Activated CD4-positive, alpha-beta T cell treated with anti-CD3 and anti-CD28 coated beads, Interleukin-2, amount 10 ng/mL, durations not matched to agents 24 days and 14 days (primary cell): ENCODE measurements at regions not wholly inside any gene's neighbourhood (a gene's known extent, or its start where the extent isn't known, plus 50 kb on each side); places are given as distances from the start of the nearest gene placed in this dataset.

Source experiments
- DNase-seq: peaks from one replicate; pipeline ENCODE4 v3.0.0; 2022
- H3K27ac Mint-ChIP-seq: one replicate; pipeline ENCODE4 v1.8.0; 2022; ENCODE audit warnings: mild to moderate bottlenecking, mixed read lengths
- H3K27me3 Mint-ChIP-seq: one replicate; pipeline ENCODE4 v1.8.0; 2022; ENCODE audit warnings: mixed read lengths
- H3K36me3 Mint-ChIP-seq: one replicate; pipeline ENCODE4 v1.8.0; 2022; ENCODE audit warnings: low read depth, mild to moderate bottlenecking, mixed read lengths
- H3K4me1 Mint-ChIP-seq: one replicate; pipeline ENCODE4 v1.8.0; 2021; ENCODE audit warnings: mixed read lengths
- H3K4me3 Mint-ChIP-seq: one replicate; pipeline ENCODE4 v1.8.0; 2022; ENCODE audit warnings: mild to moderate bottlenecking, moderate library complexity, mixed read lengths
- H3K9me3 Mint-ChIP-seq: one replicate; pipeline ENCODE4 v1.8.0; 2021; ENCODE audit warnings: mixed read lengths
- intact Hi-C: fragments of 100-400 bp; cut with micrococcal nuclease; formaldehyde crosslinking; loops from one replicate; pipeline ENCODE4 v1.15.1; 2023

DNA sequence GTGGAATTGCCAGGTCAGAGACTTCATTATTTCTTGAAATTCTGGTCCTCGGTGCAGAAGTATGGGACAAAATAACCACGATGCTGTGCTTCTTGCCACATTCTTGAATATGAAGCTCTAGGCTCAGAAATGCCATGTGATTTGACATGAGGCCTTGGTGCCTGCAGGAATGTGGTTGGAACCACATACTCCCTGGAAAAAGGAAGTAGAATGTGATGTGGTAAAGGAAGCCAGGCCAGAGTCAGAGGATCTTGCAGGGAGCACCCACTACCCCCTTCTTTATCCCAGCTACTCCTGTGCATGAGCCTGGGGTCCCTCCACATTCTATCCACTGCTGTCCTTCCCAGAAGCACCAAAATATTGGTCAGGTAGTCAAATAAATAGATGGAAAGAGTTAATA is 80.9 kb downstream of the FOXD1 start:
- Mint-ChIP-seq H3K27me3 (peaks cover 28% of the 10 kb centered on the region), H3K4me1 (no peaks in the 10 kb centered on the region), H3K9me3 (no peaks in the 10 kb centered on the region), H3K27ac (no peak overlapping the region), H3K36me3 (no peaks in the 10 kb centered on the region), H3K4me3 (no peak overlapping the region)
- intact Hi-C loops = no loop called here
- DNase-seq = no peak

DNA sequence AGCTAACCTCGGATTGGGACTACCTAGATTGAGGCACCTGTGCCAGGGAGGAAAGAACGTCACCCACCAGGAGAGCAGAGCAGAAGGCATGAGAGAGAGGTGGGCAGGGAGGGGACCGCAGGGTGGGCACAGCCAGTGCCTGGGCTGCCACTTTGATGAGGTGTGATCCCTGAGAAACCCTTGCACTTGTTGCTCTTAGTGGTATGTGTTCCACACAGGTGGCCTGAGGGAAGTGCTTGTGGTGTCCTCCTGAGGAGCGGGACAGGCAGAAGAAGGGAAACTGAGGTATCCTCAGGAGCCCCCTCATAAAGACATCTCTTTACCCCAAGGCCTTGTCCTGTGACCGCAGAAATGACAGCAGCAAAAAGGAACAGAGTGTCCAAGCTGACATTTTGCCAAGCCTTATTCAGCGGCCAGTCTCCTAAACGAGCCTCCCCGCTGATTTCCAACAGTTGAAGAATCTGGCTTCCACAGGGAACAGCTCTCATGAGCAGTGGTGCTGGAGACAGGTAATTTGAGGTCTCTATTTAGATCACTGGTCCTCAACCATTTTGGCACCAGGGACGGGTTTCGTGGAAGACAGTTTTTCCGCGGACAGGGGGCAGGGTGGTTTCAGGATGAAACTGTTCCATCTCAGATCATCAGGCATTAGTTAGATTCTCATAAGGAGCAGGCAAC is 82.4 kb downstream of the FOXD1 start:
- no peak for DNase-seq
- no peaks in the 10 kb centered on the region for H3K9me3 Mint-ChIP-seq
- peaks cover 28% of the 10 kb centered on the region for H3K27me3 Mint-ChIP-seq
- H3K4me3 Mint-ChIP-seq = no peak overlapping the region
- H3K36me3 Mint-ChIP-seq = no peaks in the 10 kb centered on the region
- H3K4me1 Mint-ChIP-seq = no peaks in the 10 kb centered on the region
- intact Hi-C loops = no loop called here
- H3K27ac Mint-ChIP-seq = no peak overlapping the region

DNA sequence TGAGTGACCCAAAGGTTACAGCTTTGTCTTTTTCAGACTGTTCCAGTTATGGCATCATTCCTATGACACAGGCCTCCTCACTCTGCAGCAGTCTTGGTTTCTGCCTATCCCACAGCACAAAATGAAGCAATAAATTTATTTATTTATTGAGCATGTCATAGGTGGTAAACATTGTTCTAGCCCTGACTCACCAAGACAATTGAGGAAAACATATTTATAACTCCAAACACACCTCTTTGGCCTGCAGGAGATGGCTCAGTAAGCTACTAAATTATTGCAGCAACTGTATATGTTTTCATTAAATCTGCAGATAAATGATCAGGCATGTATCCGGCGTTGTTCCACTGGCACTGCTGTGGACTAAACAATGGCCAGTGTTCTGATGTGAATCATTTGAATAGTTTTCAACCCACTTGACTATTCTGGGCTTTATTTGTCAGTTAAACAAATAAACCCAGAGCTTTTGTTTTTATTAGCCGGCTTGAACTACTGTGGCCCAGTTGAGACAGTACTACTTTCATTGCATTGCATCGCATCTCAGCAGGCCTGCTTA is 83.2 kb downstream of the FOXD1 start:
- Mint-ChIP-seq H3K9me3 (no peaks in the 10 kb centered on the region), H3K4me3 (no peak overlapping the region), H3K27ac (no peak overlapping the region), H3K4me1 (no peaks in the 10 kb centered on the region), H3K36me3 (no peaks in the 10 kb centered on the region), H3K27me3 (peaks cover 27% of the 10 kb centered on the region)
- no peak for DNase-seq
- intact Hi-C loops = no loop called here

DNA sequence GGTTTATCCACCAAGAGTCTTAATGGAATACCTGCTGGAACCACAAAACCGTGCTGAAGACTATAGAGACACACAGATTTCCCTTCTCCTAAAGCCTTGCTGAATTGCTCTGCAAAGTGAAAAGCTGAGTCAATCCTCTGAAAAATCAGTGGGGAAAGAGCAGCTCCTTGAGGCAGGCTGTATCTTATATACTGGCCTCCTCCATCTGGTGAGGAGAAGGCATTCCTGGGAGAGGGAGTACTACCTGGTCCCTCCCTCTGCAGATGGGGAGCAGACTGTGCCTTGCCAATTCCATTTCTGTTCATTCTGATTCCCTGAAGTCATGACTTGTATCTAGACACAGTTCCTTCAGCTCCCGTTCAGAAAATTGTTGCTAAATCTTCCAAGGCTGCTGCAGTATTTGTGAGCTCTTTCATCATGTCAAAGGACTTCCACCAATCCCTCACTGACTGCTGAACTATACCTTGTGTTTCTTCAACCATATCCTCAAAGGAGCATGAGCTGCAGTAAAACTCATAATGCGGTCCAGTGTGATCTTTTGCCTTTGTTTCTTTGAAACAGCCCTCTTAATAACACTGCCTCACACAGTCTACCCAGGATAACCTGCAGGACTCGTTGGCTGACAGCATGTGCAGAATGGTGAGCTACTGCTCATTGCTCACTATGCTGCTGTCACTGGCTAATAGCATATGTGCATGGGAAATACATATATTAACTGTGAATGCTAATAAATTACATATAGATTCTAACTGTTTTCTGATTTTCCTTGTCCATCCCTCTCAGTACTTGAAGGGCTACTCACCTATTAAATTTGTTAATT is 84.5 kb downstream of the FOXD1 start:
- DNase-seq = no peak
- Mint-ChIP-seq H3K9me3 (no peaks in the 10 kb centered on the region), H3K4me1 (no peaks in the 10 kb centered on the region), H3K27ac (no peak overlapping the region), H3K27me3 (peaks cover 27% of the 10 kb centered on the region), H3K4me3 (no peak overlapping the region), H3K36me3 (no peaks in the 10 kb centered on the region)
- intact Hi-C loops = no loop called here

DNA sequence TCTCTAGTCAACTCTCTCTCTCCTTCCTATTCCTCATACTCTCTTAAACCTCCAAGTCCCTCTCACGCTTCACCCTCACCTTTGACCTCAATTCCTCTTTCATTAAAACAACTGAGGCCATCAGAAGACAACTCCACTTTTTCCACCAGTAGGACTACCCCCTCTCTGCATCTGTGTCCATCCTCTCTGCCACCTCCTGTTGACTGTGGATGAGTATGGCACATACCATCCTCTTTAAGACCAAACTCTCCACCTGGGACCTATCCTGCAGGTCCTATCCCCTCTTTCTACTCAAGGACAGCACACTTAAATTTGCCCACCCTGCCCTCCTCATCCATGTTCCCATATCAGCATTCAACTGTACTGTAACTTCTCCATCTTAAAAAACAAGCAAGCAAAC is 89.2 kb downstream of the FOXD1 start:
- intact Hi-C loops = no loop called here
- DNase-seq = no peak
- peaks cover 43% of the 10 kb centered on the region for H3K27me3 Mint-ChIP-seq
- H3K4me3 Mint-ChIP-seq = no peak overlapping the region
- H3K27ac Mint-ChIP-seq = no peak overlapping the region
- H3K36me3 Mint-ChIP-seq = no peaks in the 10 kb centered on the region
- no peaks in the 10 kb centered on the region for H3K4me1 Mint-ChIP-seq
- no peaks in the 10 kb centered on the region for H3K9me3 Mint-ChIP-seq

DNA sequence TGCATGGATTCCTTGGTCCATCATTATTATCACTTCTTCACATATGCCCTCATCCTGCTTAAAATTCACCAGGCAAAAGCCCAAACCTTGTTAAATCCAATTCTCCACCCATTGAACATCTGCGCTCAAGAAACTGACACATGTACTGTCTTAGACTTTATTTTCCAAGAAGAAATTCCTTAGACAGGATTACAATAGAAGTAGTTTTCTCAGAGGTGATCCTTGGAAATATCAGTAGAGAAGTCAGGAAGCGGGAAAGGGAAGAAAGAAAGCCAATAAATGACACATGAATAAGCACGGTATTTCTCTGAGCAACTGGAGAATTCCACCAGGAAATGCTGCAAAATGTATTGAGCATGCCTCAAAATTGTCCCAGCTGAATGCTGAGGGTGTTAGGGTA is 90.2 kb downstream of the FOXD1 start:
- no peak overlapping the region for H3K27ac Mint-ChIP-seq
- H3K4me3 Mint-ChIP-seq = no peak overlapping the region
- H3K4me1 Mint-ChIP-seq = no peaks in the 10 kb centered on the region
- H3K36me3 Mint-ChIP-seq = no peaks in the 10 kb centered on the region
- no peak for DNase-seq
- peaks cover 42% of the 10 kb centered on the region for H3K27me3 Mint-ChIP-seq
- intact Hi-C loops = no loop called here
- H3K9me3 Mint-ChIP-seq = no peaks in the 10 kb centered on the region

DNA sequence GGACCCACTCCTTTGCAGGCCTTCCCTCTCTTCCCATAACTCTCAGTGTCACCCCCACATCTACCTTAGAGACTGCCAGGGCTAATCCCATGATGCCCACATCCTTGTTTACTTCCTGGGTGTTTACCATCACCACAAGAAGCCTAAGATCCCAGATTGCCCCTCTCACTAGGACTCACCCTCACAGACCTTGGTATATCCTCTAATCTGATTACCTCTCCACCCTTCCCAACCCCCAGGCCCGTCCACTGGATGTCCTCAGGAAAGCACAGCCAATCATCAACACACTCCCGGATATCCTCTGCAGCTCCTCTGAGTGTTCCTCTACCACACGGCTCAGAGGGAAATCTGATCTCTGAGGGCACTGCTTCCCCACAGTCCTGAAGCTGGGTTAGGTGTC is 91.0 kb downstream of the FOXD1 start:
- no peak for DNase-seq
- H3K4me3 Mint-ChIP-seq = no peak overlapping the region
- intact Hi-C loops = no loop called here
- no peak overlapping the region for H3K27ac Mint-ChIP-seq
- H3K36me3 Mint-ChIP-seq = no peaks in the 10 kb centered on the region
- H3K27me3 Mint-ChIP-seq = peaks cover 41% of the 10 kb centered on the region
- H3K9me3 Mint-ChIP-seq = peaks cover 2% of the 10 kb centered on the region
- H3K4me1 Mint-ChIP-seq = no peaks in the 10 kb centered on the region

DNA sequence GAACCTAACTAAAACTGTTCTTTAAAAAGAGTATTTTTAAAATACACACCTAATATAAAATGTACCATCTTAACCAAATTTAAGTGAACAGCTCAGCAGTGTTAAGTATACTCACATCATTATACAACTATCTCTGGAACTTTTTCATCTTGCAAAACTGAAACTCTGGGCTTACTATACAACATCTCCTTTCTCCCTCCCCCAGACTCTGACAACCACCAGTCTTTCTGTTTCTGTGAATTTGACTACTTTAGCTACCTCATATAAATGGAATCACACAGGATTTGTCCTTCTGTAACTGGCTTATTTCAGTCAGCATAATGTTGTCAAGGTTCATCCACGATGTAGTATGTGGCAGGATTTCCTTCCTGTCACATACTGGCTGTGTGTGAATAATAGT is 93.5 kb downstream of the FOXD1 start:
- peaks cover 6% of the 10 kb centered on the region for H3K9me3 Mint-ChIP-seq
- no peaks in the 10 kb centered on the region for H3K4me1 Mint-ChIP-seq
- H3K4me3 Mint-ChIP-seq = no peak overlapping the region
- H3K27me3 Mint-ChIP-seq = peaks cover 38% of the 10 kb centered on the region
- no peak for DNase-seq
- H3K27ac Mint-ChIP-seq = no peak overlapping the region
- H3K36me3 Mint-ChIP-seq = no peaks in the 10 kb centered on the region
- intact Hi-C loops = no loop called here

DNA sequence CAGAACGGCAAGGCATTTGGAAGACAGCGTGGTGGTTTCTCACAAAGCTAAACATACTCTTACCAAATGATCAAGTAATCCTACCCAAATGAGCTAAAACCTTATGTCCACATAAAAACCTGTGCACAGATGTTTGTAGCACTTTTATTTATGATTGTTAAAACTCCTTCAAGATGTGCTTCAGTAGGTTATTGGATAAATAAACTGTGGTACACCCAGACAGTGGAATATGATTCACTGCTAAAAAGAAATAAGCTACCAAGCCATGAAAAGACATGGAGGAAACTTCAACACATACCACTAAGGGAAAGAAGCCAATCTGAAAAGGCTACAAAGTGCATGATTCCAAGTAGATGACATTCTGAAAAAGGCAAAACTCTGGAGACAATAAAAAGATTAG is 94.2 kb downstream of the FOXD1 start:
- no peaks in the 10 kb centered on the region for H3K4me1 Mint-ChIP-seq
- DNase-seq = no peak
- peaks cover 37% of the 10 kb centered on the region for H3K27me3 Mint-ChIP-seq
- H3K36me3 Mint-ChIP-seq = no peaks in the 10 kb centered on the region
- peaks cover 6% of the 10 kb centered on the region for H3K9me3 Mint-ChIP-seq
- H3K27ac Mint-ChIP-seq = no peak overlapping the region
- H3K4me3 Mint-ChIP-seq = no peak overlapping the region
- intact Hi-C loops = no loop called here

DNA sequence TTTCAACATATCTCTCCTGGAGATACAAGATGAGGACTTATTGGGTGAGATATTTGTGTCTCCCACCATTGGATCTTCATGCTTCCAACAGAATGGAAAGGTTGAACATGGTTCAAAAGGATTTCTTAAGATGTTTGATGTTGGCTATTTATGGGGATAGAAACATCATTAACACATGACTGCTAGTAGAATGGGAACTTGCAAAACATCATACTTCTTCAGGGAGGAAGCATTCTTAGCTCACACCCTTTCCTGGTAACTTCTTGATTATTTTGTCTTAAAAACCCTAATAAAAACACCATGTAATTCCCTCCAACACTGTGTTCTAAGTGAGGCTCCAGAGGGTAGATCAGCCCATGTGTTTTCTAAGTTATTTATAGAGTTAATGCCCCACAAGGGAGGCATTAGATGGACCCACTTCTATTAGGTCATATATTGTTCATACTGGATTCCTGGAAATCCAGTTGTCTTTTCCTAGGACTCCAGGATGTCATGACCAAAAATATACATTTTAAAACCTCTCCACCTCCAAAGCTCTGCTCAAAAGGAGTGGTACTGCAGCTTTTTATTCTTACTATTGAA is 95.8 kb downstream of the FOXD1 start:
- peaks cover 25% of the 10 kb centered on the region for H3K27me3 Mint-ChIP-seq
- intact Hi-C loops = no loop called here

DNA sequence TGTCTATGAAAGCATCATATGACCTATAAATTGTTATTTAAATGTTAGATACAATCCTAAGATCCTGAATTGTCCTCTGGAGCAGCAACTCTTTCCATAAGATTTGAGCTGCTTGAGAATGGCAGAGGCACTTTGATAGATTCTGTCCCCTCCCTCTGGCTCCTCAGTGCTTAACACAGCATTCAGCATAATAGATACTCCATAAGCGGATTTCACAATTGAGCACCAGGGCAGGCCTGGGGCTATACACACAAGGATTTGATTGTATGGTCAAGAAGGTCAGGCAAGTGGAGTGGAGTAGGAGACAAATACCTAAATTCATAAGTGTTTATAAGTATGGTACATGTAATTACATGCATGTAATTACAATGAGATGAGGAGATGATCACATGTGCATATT is 96.3 kb downstream of the FOXD1 start:
- Mint-ChIP-seq H3K36me3 (no peaks in the 10 kb centered on the region), H3K4me1 (no peaks in the 10 kb centered on the region), H3K27ac (no peak overlapping the region), H3K4me3 (no peak overlapping the region), H3K9me3 (peaks cover 10% of the 10 kb centered on the region), H3K27me3 (peaks cover 21% of the 10 kb centered on the region)
- intact Hi-C loops = no loop called here
- no peak for DNase-seq

More for the DNA sequence above, 95.8 kb downstream of the FOXD1 start:
- Mint-ChIP-seq H3K4me1 (no peaks in the 10 kb centered on the region), H3K27ac (no peak overlapping the region), H3K9me3 (peaks cover 6% of the 10 kb centered on the region), H3K4me3 (no peak overlapping the region), H3K36me3 (no peaks in the 10 kb centered on the region)
- no peak for DNase-seq

DNA sequence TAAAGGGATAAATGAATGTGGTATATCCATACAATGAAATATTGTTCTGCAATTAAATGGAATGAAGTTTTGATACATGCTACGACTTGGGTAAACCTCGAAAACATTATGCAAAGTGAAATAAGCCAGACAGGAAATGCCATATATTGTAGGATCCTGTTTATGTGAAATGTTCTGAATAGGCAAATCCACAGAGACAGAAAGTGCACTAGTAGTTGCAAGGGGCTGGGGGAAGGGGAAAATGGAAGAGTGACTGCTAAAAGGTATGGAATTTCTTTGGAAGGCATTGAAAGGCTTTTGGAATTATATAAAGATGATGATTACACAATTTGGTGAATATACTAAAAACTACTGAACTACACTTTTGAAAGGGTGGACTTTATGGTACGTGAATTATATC is 97.0 kb downstream of the FOXD1 start:
- intact Hi-C loops = no loop called here
- Mint-ChIP-seq H3K36me3 (no peaks in the 10 kb centered on the region), H3K4me3 (no peak overlapping the region), H3K4me1 (no peaks in the 10 kb centered on the region), H3K9me3 (peaks cover 10% of the 10 kb centered on the region), H3K27ac (no peak overlapping the region), H3K27me3 (peaks cover 18% of the 10 kb centered on the region)
- DNase-seq = no peak

DNA sequence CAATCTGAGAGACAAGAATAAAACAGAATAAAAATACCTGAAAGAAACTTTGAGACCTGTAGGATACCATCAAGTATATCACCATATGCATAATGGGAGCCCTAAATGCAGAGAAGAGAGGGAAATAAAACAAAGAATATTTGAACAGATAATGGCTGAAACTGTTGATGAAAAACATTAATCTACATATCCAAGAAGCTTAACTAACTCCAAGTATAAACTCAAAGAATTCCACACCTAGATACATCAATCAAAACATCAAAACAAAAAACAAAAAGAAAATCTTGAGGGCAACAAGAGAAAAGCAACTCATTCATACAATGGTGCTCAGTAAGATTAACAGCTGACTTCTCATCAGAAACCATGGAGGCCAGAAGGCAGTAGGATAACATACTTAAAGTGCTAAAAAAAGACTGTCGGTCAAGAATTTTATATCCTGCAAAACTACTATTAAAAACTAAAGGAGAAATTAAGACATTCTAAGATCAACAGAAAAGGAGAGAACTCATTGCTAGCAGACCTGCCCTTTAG is 101.6 kb downstream of the FOXD1 start:
- H3K4me3 Mint-ChIP-seq = no peak overlapping the region
- DNase-seq = no peak
- no peaks in the 10 kb centered on the region for H3K4me1 Mint-ChIP-seq
- intact Hi-C loops = no loop called here
- H3K27me3 Mint-ChIP-seq = no peaks in the 10 kb centered on the region
- H3K36me3 Mint-ChIP-seq = no peaks in the 10 kb centered on the region
- no peak overlapping the region for H3K27ac Mint-ChIP-seq
- peaks cover 13% of the 10 kb centered on the region for H3K9me3 Mint-ChIP-seq

DNA sequence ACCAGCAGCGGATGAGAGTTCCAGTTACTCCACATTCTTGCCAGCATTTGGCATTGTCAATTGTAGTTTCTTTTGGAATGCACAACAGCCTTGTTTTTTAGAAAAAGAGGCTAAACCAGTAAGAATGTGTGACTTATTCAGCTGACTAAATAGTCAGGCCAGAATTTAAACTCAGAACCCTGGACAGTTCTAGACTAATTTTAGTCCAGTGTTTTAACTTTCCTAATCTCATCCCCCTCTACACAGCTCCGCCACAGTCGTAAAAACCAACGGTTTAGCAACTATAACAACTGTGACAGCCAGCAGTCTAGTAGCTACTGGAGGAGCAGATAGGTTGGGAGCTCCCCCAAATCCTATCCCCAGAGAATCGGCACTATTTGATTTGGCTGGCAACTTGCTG is 103.7 kb downstream of the FOXD1 start:
- peaks cover 13% of the 10 kb centered on the region for H3K9me3 Mint-ChIP-seq
- H3K27ac Mint-ChIP-seq = no peak overlapping the region
- peaks cover 3% of the 10 kb centered on the region for H3K27me3 Mint-ChIP-seq
- no peak for DNase-seq
- no peaks in the 10 kb centered on the region for H3K36me3 Mint-ChIP-seq
- H3K4me3 Mint-ChIP-seq = no peak overlapping the region
- H3K4me1 Mint-ChIP-seq = no peaks in the 10 kb centered on the region
- intact Hi-C loops = no loop called here
